HCT116 (cell line): ENCODE measurements at regions not wholly inside any gene's neighbourhood (a gene's known extent, or its start where the extent isn't known, plus 50 kb on each side); places are given as distances from the start of the nearest gene placed in this dataset.

Experiments
- ATAC-seq: fragments of 200-7000 bp; cut with Tn5 transposase; 2 replicates; pipeline ENCODE4 v1.9.1; 2020; ENCODE audit warnings: mild to moderate bottlenecking, moderate library complexity
- BruUV-seq: library from RNA; stranded (reverse); fragments of 400-500 nt; replicated peaks from 2 replicates; lab custom pipeline; 2021; lab: Mats Ljungman, UMichigan
- CTCF ChIA-PET: fragments of 300-600 bp; sonication (Branson Sonifier 250); formaldehyde crosslinking; loops from one replicate; lab custom pipeline; 2021; ENCODE audit warnings: antibody characterized with exemption; lab: Charles Lee
- POLR2A ChIA-PET: fragments of 300-600, 350-600 bp; sonication (Branson Sonifier 250); formaldehyde crosslinking; loops from one replicate; lab custom pipeline; 2021; ENCODE audit warnings: antibody characterized with exemption; lab: Charles Lee
- RAD21 ChIA-PET, 2 experiments: fragments of 300-600 bp; sonication (Branson Sonifier 250); formaldehyde crosslinking; loops; one replicate each; lab custom pipeline; 2023; ENCODE audit warnings: low total read pairs in 2 of 2; ENCODE audit not compliant: uncharacterized antibody in 2 of 2, unreplicated experiment in 2 of 2, low non-redundant PET in 1 of 2; lab: Charles Lee
- DNase-seq: peaks from one replicate; pipeline ENCODE4 v3.0.0-alpha.2; 2010; ENCODE audit warnings: low read depth, low spot score
- H2AFZ ChIP-seq: fragments of 200-600 bp; shearing (Covaris generic), sonication (generic); 2 replicates; pipeline ENCODE4 v1.6.1; 2017; ENCODE audit warnings: low read depth, mixed run types, mixed read lengths, antibody characterized with exemption, low read length; ENCODE audit not compliant: poor library complexity, severe bottlenecking
- H3K27ac ChIP-seq: 2 replicates; pipeline ENCODE4 v1.5.1; 2012; ENCODE audit warnings: low read depth, low read length
- H3K27me3 ChIP-seq: fragments of 200-600 bp; sonication (generic); 2 replicates; pipeline ENCODE4 v1.6.1; 2016; ENCODE audit warnings: mixed run types, low read length, mixed read lengths; ENCODE audit not compliant: insufficient read depth
- H3K36me3 ChIP-seq, 2 experiments: fragments of 200-500 bp in 1 of 2; fragments of 200-600 bp in 1 of 2; sonication (Bioruptor generic) in 1 of 2; sonication (generic) in 1 of 2; 2 replicates each; pipeline versions ENCODE4 v1.5.1 to v1.6.1; 2014 to 2016; ENCODE audit warnings: low read length in 2 of 2, inconsistent platforms in 1 of 2, mixed read lengths in 1 of 2, mixed run types in 1 of 2; ENCODE audit not compliant: insufficient read depth in 2 of 2, control insufficient read depth in 1 of 2
- H3K4me1 ChIP-seq, 2 experiments: fragments of 200-600 bp in 1 of 2; sonication (generic) in 1 of 2; 2 replicates each; pipeline versions ENCODE4 v1.5.1 to v1.6.1; 2012 to 2017; ENCODE audit warnings: low read length in 2 of 2, inconsistent platforms in 1 of 2, mild to moderate bottlenecking in 1 of 2, mixed read lengths in 1 of 2, mixed run types in 1 of 2, moderate library complexity in 1 of 2; ENCODE audit not compliant: insufficient read depth in 2 of 2, control insufficient read depth in 1 of 2
- H3K4me2 ChIP-seq: fragments of 200-600 bp; sonication (generic); 2 replicates; pipeline ENCODE4 v1.6.1; 2017; ENCODE audit warnings: mixed run types, low read length, mixed read lengths
- H3K4me3 ChIP-seq, 2 experiments: fragments of 200-600 bp in 1 of 2; sonication (generic) in 1 of 2; replicated peaks in 1 of 2; 2 replicates each; pipeline ENCODE4 v1.5.1; 2011 to 2016; ENCODE audit warnings: low read length in 2 of 2, control low read depth in 1 of 2, low read depth in 1 of 2, mild to moderate bottlenecking in 1 of 2, mixed read lengths in 1 of 2, mixed run types in 1 of 2
- H3K79me2 ChIP-seq: fragments of 200-600 bp; sonication (generic); 2 replicates; pipeline ENCODE4 v1.6.1; 2017; ENCODE audit warnings: mild to moderate bottlenecking, mixed run types, low read length, moderate library complexity, mixed read lengths; ENCODE audit not compliant: insufficient read depth
- H3K9ac ChIP-seq: fragments of 200-600 bp; sonication (generic); 2 replicates; pipeline ENCODE4 v1.6.1; 2016; ENCODE audit warnings: low read length, mixed read lengths
- H3K9me2 ChIP-seq: fragments of 200-600 bp; sonication (generic), shearing (Covaris generic); 2 replicates; pipeline ENCODE4 v1.6.1; 2017; ENCODE audit warnings: mixed run types, mild to moderate bottlenecking, moderate library complexity; ENCODE audit not compliant: insufficient read depth
- H3K9me3 ChIP-seq, 2 experiments: fragments of 200-500 bp in 1 of 2; fragments of 200-600 bp in 1 of 2; sonication (Bioruptor generic) in 1 of 2; sonication (generic) in 1 of 2; 2 replicates each; pipeline ENCODE4 v1.6.1; 2014 to 2017; ENCODE audit warnings: low read length in 2 of 2, mixed read lengths in 2 of 2, inconsistent platforms in 1 of 2, low read depth in 1 of 2, mild to moderate bottlenecking in 1 of 2, mixed run types in 1 of 2, moderate library complexity in 1 of 2; ENCODE audit not compliant: control insufficient read depth in 1 of 2, insufficient read depth in 1 of 2
- H4K20me1 ChIP-seq: fragments of 200-600 bp; sonication (generic), shearing (Covaris generic); 2 replicates; pipeline ENCODE4 v1.6.1; 2017; ENCODE audit warnings: mixed run types, mild to moderate bottlenecking, moderate library complexity; ENCODE audit not compliant: insufficient read depth
- EZH2 ChIP-seq: fragments of 200-600 bp; sonication (generic); IDR thresholded peaks from 2 replicates; pipeline ENCODE4 v1.6.1; 2017; ENCODE audit warnings: antibody characterized with exemption, mixed run types
- FOSL1 ChIP-seq: IDR thresholded peaks from 2 replicates; pipeline ENCODE4 v1.6.1; 2012; ENCODE audit warnings: low read depth
- JUND ChIP-seq: IDR thresholded peaks from 2 replicates; pipeline ENCODE4 v1.6.1; 2012
- POLR2A ChIP-seq: IDR thresholded peaks from 2 replicates; pipeline ENCODE4 v1.7.0; 2011; ENCODE audit warnings: borderline replicate concordance; ENCODE audit not compliant: insufficient read depth, insufficient read length; ENCODE audit errors: extremely low read depth
- RAD21 ChIP-seq: IDR thresholded peaks from 2 replicates; pipeline ENCODE4 v1.6.1; 2012; ENCODE audit warnings: low read depth, mild to moderate bottlenecking
- SIN3A ChIP-seq: IDR thresholded peaks from 2 replicates; pipeline ENCODE4 v1.6.1; 2012; ENCODE audit warnings: low read depth
- SP1 ChIP-seq: IDR thresholded peaks from 2 replicates; pipeline ENCODE4 v1.6.1; 2012; ENCODE audit warnings: low read depth
- ZFX ChIP-seq: fragments of 450-650 bp; IDR thresholded peaks from 2 replicates; pipeline ENCODE4 v1.6.1; 2017
- intact Hi-C: fragments of 100-400 bp; cut with micrococcal nuclease; formaldehyde crosslinking; loops from 2 replicates; pipeline ENCODE4 v1.10.0; 2022
- TF ChIP-seq, protein P1 (sequence below): IDR thresholded peaks from 2 replicates; pipeline ENCODE4 v1.6.1; 2012

- Histone ChIP-seq H3K9ac (no peak overlapping the region), H3K4me1 (no peaks in the 10 kb centered on the region), H2AFZ (no peak overlapping the region), H3K79me2 (no peaks in the 10 kb centered on the region), H3K36me3 (no peaks in the 10 kb centered on the region), H3K4me3 (no peak overlapping the region), H3K9me3 (peaks cover 0 to 9% of the 10 kb centered on the region in 2 experiments; a peak in 2 of 4 replicates), H3K27ac (no peak overlapping the region), H4K20me1 (no peaks in the 10 kb centered on the region), H3K27me3 (no peaks in the 10 kb centered on the region), H3K4me2 (no peak overlapping the region), H3K9me2 (no peaks in the 10 kb centered on the region)
- DNase-seq = no peak
- ATAC-seq = no peak
- RAD21 ChIA-PET = no interaction called here
- POLR2A ChIA-PET = no interaction called here
- CTCF ChIA-PET = no interaction called here
- intact Hi-C loops = no loop called here
- BruUV-seq = no TSS peak
- TF ChIP-seq EZH2 = no peak
These were observed 575.3 kb downstream of the IPMK start for GRCh38 chr10:57692255-57692980.

GRCh38 chr10:57689596-57690297, 577.9 kb downstream of the IPMK start:
- no peak overlapping the region for H3K9ac ChIP-seq
- no peak for ATAC-seq
- no peak for TF ChIP-seq RAD21
- TF ChIP-seq SIN3A = no peak
- TF ChIP-seq, protein P1, sequence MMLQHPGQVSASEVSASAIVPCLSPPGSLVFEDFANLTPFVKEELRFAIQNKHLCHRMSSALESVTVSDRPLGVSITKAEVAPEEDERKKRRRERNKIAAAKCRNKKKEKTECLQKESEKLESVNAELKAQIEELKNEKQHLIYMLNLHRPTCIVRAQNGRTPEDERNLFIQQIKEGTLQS = no peak
- TF ChIP-seq ZFX = no peak
- TF ChIP-seq SP1 = no peak
- no peak for TF ChIP-seq POLR2A
- TF ChIP-seq JUND = no peak
- TF ChIP-seq FOSL1 = no peak
- TF ChIP-seq, all 23 proteins: peak for 0
- no peaks in the 10 kb centered on the region for H3K79me2 ChIP-seq
- intact Hi-C loops = no loop called here
- no peak overlapping the region for H3K4me2 ChIP-seq
- POLR2A ChIA-PET = no interaction called here
- RAD21 ChIA-PET = no interaction called here
- no peaks in the 10 kb centered on the region for H3K9me2 ChIP-seq
- no TSS peak for BruUV-seq
- CTCF ChIA-PET = no interaction called here
- no peaks in the 10 kb centered on the region for H3K36me3 ChIP-seq
- H2AFZ ChIP-seq = no peak overlapping the region
- peaks cover 0 to 10% of the 10 kb centered on the region in 2 experiments; a peak in 2 of 4 replicates for H3K9me3 ChIP-seq
- H3K27me3 ChIP-seq = no peaks in the 10 kb centered on the region
- DNase-seq = no peak
- no peaks in the 10 kb centered on the region for H4K20me1 ChIP-seq
- no peaks in the 10 kb centered on the region for H3K4me1 ChIP-seq
- H3K27ac ChIP-seq = no peak overlapping the region
- no peak overlapping the region for H3K4me3 ChIP-seq
